Ishikawa (cell line): ENCODE measurements at regions not wholly inside any gene's neighbourhood (a gene's known extent, or its start where the extent isn't known, plus 50 kb on each side); places are given as distances from the start of the nearest gene placed in this dataset.

ENCODE experiments used
- CREB1 ChIP-seq: IDR thresholded peaks from 2 replicates; pipeline ENCODE4 v1.6.1; 2012; ENCODE audit warnings: low read depth
- EP300 ChIP-seq: IDR thresholded peaks from 2 replicates; pipeline ENCODE4 v1.6.1; 2012; ENCODE audit warnings: borderline replicate concordance
- MAX ChIP-seq: IDR thresholded peaks from 2 replicates; pipeline ENCODE4 v1.6.1; 2012
- REST ChIP-seq: IDR thresholded peaks from 2 replicates; pipeline ENCODE4 v1.6.1; 2012; ENCODE audit warnings: low read depth, mild to moderate bottlenecking
- USF1 ChIP-seq: IDR thresholded peaks from 2 replicates; pipeline ENCODE4 v1.6.1; 2012
- YY1 ChIP-seq: IDR thresholded peaks from 2 replicates; pipeline ENCODE4 v1.6.1; 2012; ENCODE audit warnings: low read depth
- ZBTB7A ChIP-seq: IDR thresholded peaks from 2 replicates; pipeline ENCODE4 v1.6.1; 2012; ENCODE audit warnings: low read depth

GRCh38 chr2:239551206-239551605 is 150.4 kb upstream of the HDAC4 start:
- TF ChIP-seq MAX (no peak), CREB1 (no peak), YY1 (no peak), REST (no peak), USF1 (no peak), EP300 (no peak), ZBTB7A (no peak)
